Body of pancreas (tissue), 4 donors: ENCODE measurements at regions not wholly inside any gene's neighbourhood (a gene's known extent, or its start where the extent isn't known, plus 50 kb on each side); places are given as distances from the start of the nearest gene placed in this dataset.
A peak's percentile ranks its signal among the peaks of the same experiment; 100 is the strongest.

Source experiments
- ATAC-seq: fragments of 150-250 bp; one replicate; pipeline ENCODE4 v1.9.1; 2016
- DNase-seq, 4 donors: peaks; one replicate each; pipeline ENCODE4 v3.0.0-alpha.2; 2019
- H3K27ac ChIP-seq, 4 donors: fragments of 200-600 bp; sonication (generic); 1 replicate in 3 of 4; 2 replicates in 1 of 4; pipeline versions ENCODE4 v1.5.1 to v1.6.1; 2016 to 2019; ENCODE audit warnings: mild to moderate bottlenecking in 1 of 4, mixed read lengths in 1 of 4, moderate library complexity in 1 of 4
- H3K27me3 ChIP-seq, 2 donors: fragments of 200-600 bp; sonication (generic); one replicate each; pipeline ENCODE4 v1.6.0; 2016; ENCODE audit warnings: mild to moderate bottlenecking in 1 of 2
- H3K36me3 ChIP-seq, 2 donors: fragments of 200-600 bp; sonication (generic); replicated peaks in 1 of 2; 2 replicates each; pipeline ENCODE4 v1.5.1; 2016; ENCODE audit warnings: low read depth in 2 of 2; ENCODE audit not compliant: insufficient read depth in 1 of 2
- H3K4me1 ChIP-seq: fragments of 200-600 bp; sonication (generic); one replicate; pipeline ENCODE4 v1.6.0; 2016
- H3K4me3 ChIP-seq, 2 donors: fragments of 200-600 bp; sonication (generic); 1 replicate in 1 of 2; 2 replicates in 1 of 2; pipeline ENCODE4 v1.5.1; 2016 to 2019
- H3K9me3 ChIP-seq, 3 donors: fragments of 200-600 bp; sonication (generic); 1 replicate in 2 of 3; 2 replicates in 1 of 3; pipeline ENCODE4 v1.5.1; 2016
- POLR2A ChIP-seq, 3 donors: fragments of 450-650 bp; IDR thresholded peaks; one replicate each; pipeline ENCODE4 v1.6.1; 2016; ENCODE audit warnings: antibody characterized with exemption in 3 of 3, mild to moderate bottlenecking in 2 of 3
- WGBS, 2 donors: methylation state at CpG; one replicate each; pipeline ENCODE4 v1.1.5; 2017; 5-methylcytosine and 5-hydroxymethylcytosine counted together
- intact Hi-C: fragments of 100-400 bp; cut with DNase I; formaldehyde crosslinking; loops from one replicate; pipeline ENCODE4 v1.15.1; 2023
- TF ChIP-seq, protein P1 (sequence below), 7 experiments: fragments of 450-650 bp in 4 of 7; fragments of 200-600 bp in 3 of 7; sonication (generic) in 3 of 7; IDR thresholded peaks; one replicate each; pipeline ENCODE4 v1.5.1; 2016 to 2019; ENCODE audit warnings: antibody characterized with exemption in 7 of 7

DNA sequence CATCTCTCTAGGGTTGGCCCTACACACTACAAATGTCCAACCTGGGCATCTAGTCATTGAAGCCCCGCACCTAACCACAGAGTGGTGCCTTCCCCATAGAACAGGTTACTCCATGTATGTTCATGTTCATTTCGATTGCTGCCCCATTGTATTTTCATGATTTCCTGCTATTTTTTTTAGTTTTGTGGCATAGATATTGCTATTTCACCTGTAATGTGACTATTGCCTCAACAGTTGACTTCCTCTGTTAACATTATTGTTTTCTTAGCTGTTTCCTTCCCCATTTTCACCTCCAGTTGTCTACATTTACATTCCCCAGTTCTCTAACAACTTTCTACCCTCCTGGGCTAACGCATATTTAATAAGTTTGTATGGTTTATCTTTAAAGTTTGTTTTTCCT is 137.7 kb upstream of the RBMS3 start:
- no peaks in the 10 kb centered on the region for H3K9me3 ChIP-seq
- H3K4me1 ChIP-seq: no peaks in the 10 kb centered on the region
- intact Hi-C loops: no loop called here
- DNase-seq (no peak), ATAC-seq (no peak)
- WGBS, 2 donors: 55 to 64% methylated on average over 3 of the region's 3 CpGs
- H3K27me3 ChIP-seq: no peaks in the 10 kb centered on the region
- TF ChIP-seq, protein P1, sequence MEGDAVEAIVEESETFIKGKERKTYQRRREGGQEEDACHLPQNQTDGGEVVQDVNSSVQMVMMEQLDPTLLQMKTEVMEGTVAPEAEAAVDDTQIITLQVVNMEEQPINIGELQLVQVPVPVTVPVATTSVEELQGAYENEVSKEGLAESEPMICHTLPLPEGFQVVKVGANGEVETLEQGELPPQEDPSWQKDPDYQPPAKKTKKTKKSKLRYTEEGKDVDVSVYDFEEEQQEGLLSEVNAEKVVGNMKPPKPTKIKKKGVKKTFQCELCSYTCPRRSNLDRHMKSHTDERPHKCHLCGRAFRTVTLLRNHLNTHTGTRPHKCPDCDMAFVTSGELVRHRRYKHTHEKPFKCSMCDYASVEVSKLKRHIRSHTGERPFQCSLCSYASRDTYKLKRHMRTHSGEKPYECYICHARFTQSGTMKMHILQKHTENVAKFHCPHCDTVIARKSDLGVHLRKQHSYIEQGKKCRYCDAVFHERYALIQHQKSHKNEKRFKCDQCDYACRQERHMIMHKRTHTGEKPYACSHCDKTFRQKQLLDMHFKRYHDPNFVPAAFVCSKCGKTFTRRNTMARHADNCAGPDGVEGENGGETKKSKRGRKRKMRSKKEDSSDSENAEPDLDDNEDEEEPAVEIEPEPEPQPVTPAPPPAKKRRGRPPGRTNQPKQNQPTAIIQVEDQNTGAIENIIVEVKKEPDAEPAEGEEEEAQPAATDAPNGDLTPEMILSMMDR (IDR thresholded peaks at IDR 0.05): no peak
- TF ChIP-seq POLR2A (IDR thresholded peaks at IDR 0.05): no peak
- H3K4me3 ChIP-seq: no peak overlapping the region
- H3K36me3 ChIP-seq: no peaks in the 10 kb centered on the region
- H3K27ac ChIP-seq: no peak overlapping the region

DNA sequence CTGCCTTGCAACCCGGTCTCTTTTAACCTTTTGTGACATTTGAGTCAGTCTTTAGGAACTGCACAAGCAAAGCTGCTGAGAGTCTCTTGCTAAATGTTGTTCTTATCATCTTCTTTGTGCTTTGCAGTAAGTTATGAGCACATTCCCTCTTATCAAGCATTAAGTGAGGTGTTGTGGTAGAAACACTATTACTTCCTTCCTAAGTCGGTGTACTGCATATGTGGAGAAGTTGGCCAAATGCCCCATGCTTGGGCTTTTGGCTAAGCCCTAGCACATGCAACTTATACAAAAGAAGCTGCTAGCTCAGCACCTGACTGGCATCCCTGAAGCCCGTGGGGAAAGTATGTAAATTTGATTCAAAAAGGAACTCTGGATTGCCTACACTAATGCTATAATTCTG is 136.5 kb upstream of the RBMS3 start:
- Histone ChIP-seq H3K27me3 (no peaks in the 10 kb centered on the region), H3K4me1 (no peaks in the 10 kb centered on the region), H3K36me3 (no peaks in the 10 kb centered on the region), H3K27ac (no peak overlapping the region), H3K4me3 (no peak overlapping the region), H3K9me3 (no peaks in the 10 kb centered on the region)
- WGBS, 2 donors: 28 to 49% methylated on average over 3 of the region's 3 CpGs
- DNase-seq (no peak), ATAC-seq (no peak)
- no peak for TF ChIP-seq POLR2A (IDR thresholded peaks at IDR 0.05)
- TF ChIP-seq, protein P1 (IDR thresholded peaks at IDR 0.05): no peak
- intact Hi-C loops: no loop called here

DNA sequence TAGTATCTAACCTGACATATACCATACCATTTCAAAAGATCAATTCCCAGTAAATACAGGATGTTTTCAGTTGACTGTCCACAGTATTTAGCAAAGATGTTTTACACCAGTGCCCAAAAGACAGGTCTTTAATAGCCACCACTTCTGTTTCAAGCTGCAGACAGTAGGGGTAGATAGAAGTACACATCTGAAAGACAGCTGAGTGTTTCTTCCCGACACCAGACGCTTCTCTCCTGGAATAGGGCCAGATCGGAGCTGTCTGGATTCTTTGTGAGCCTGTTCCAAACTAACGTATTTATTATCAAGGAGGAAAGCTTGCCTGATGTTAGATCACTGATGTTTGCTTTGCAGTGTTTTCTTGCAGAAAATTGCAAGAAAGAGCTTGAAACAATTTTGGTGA is 136.1 kb upstream of the RBMS3 start:
- intact Hi-C loops: no loop called here
- DNase-seq (peak in 3 of 4 donors; percentile 11 to 13 (median 13)), ATAC-seq (no peak)

DNA sequence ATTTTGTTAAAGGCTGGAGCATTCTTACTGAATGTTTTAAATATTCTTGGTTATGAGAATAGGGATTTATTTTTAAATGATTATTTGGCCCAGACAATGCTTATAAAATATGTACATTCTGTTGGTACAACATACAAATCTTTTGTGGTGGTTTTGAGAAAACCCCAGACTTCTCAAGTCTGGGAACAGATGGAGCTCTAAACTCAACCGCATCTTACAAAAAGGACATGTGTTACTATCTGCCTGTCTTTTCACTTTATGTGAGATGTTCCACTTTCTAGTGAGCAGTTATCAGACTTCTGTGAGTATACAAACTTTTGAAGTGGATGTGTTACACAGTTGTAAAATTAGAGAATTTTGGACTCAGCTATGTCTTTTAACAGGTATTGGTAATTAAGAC is 135.5 kb upstream of the RBMS3 start:
- Histone ChIP-seq H3K9me3 (no peaks in the 10 kb centered on the region), H3K27me3 (no peaks in the 10 kb centered on the region), H3K36me3 (no peaks in the 10 kb centered on the region), H3K4me1 (no peaks in the 10 kb centered on the region), H3K4me3 (no peak overlapping the region), H3K27ac (no peak overlapping the region)
- intact Hi-C loops: no loop called here
- DNase-seq (no peak), ATAC-seq (no peak)
- WGBS, 2 donors: 86 to 88% methylated on average over 1 of the region's 1 CpG
- no peak for TF ChIP-seq POLR2A (IDR thresholded peaks at IDR 0.05)
- TF ChIP-seq, protein P1 (IDR thresholded peaks at IDR 0.05): no peak

More for the DNA sequence above, 136.1 kb upstream of the RBMS3 start:
- Histone ChIP-seq H3K27ac (no peak overlapping the region), H3K27me3 (no peaks in the 10 kb centered on the region), H3K4me3 (no peak overlapping the region), H3K9me3 (no peaks in the 10 kb centered on the region), H3K36me3 (no peaks in the 10 kb centered on the region), H3K4me1 (no peaks in the 10 kb centered on the region)
- WGBS, 2 donors: 16 to 22% methylated on average over 4 of the region's 4 CpGs
- TF ChIP-seq, protein P1 (IDR thresholded peaks at IDR 0.05): no peak
- TF ChIP-seq POLR2A (IDR thresholded peaks at IDR 0.05): no peak

DNA sequence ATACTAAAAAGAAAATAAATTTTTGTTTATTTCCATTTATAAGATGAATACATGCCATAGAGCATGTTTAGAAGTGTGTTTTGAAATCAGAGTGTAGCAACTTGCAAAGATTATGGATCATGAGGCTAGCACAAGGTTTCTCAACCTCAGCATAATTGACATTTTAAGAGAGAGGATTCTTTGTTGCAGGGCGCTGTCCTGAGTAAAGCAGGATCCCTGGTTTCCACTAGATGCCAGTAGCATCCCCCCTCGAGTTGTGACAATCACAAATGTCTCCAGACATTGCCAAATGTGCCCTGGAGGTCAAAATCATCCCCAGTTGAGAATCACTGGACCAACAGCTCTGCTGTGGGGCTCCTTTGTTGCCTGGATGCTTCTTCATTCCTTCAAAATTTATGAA is 128.5 kb upstream of the RBMS3 start:
- no peak for TF ChIP-seq POLR2A (IDR thresholded peaks at IDR 0.05)
- TF ChIP-seq, protein P1 (IDR thresholded peaks at IDR 0.05): no peak
- WGBS, 2 donors: 28 to 41% methylated on average over 2 of the region's 2 CpGs
- no peak overlapping the region for H3K27ac ChIP-seq
- no peaks in the 10 kb centered on the region for H3K36me3 ChIP-seq
- H3K27me3 ChIP-seq: no peaks in the 10 kb centered on the region
- no peak for ATAC-seq
- no peak overlapping the region for H3K4me3 ChIP-seq
- H3K4me1 ChIP-seq: no peaks in the 10 kb centered on the region
- no peak for DNase-seq
- intact Hi-C loops: no loop called here
- no peaks in the 10 kb centered on the region for H3K9me3 ChIP-seq
